ENCODE measurements at regions not wholly inside any gene's neighbourhood (a gene's known extent, or its start where the extent isn't known, plus 50 kb on each side); places are given as distances from the start of the nearest gene placed in this dataset.
A peak's percentile ranks its signal among the peaks of the same experiment; 100 is the strongest.

- TF ChIP-seq NFIC (IDR thresholded peaks at IDR 0.05) = no peak
Measured at GRCh38 chr13:62489731-62490130, 1074.1 kb upstream of the PCDH20 start.

DNA sequence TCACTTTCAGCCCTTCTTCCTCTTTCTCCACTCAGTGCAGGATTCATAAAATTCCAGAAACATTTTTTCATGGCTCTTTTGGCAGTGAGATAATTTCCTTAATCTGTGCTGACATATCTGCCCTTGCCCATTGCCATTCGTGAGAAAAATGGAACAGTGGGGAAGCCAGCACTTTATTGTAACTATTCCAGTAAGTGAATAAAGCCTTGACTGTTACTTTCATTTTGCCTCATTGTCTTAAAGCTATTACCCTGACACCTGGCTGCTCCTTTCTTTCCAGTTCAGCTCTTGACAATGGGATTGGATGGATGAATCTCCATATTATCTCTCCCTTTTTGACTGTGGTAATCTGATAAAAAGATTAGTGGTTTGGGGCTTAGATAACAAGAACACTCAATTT lies 1068.1 kb upstream of the PCDH20 start:
- TF ChIP-seq YY1 (IDR thresholded peaks at IDR 0.05; ENCODE audit: low read depth) (no peak), TCF12 (IDR thresholded peaks at IDR 0.05; ENCODE audit: low read depth) (no peak), EP300 (IDR thresholded peaks at IDR 0.05; ENCODE audit: borderline replicate concordance) (no peak), RAD21 (IDR thresholded peaks at IDR 0.05; ENCODE audit: low read depth) (no peak), CEBPB (IDR thresholded peaks at IDR 0.05) (no peak), TEAD4 (IDR thresholded peaks at IDR 0.05) (no peak), TAF1 (IDR thresholded peaks at IDR 0.05; ENCODE audit: low read depth) (no peak), ZBTB7A (IDR thresholded peaks at IDR 0.05; ENCODE audit: low read depth) (no peak), EGR1 (IDR thresholded peaks at IDR 0.05) (no peak), FOXM1 (IDR thresholded peaks at IDR 0.05; ENCODE audit: borderline replicate concordance, low read depth) (no peak), CREB1 (IDR thresholded peaks at IDR 0.05; ENCODE audit: low read depth) (no peak), NFIC (IDR thresholded peaks at IDR 0.05) (no peak)
- TF ChIP-seq, protein P1, sequence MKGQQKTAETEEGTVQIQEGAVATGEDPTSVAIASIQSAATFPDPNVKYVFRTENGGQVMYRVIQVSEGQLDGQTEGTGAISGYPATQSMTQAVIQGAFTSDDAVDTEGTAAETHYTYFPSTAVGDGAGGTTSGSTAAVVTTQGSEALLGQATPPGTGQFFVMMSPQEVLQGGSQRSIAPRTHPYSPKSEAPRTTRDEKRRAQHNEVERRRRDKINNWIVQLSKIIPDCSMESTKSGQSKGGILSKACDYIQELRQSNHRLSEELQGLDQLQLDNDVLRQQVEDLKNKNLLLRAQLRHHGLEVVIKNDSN (IDR thresholded peaks at IDR 0.05) = no peak
- TF ChIP-seq, protein P2, sequence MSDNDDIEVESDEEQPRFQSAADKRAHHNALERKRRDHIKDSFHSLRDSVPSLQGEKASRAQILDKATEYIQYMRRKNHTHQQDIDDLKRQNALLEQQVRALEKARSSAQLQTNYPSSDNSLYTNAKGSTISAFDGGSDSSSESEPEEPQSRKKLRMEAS (IDR thresholded peaks at IDR 0.05) = no peak
- TF ChIP-seq, protein P3, sequence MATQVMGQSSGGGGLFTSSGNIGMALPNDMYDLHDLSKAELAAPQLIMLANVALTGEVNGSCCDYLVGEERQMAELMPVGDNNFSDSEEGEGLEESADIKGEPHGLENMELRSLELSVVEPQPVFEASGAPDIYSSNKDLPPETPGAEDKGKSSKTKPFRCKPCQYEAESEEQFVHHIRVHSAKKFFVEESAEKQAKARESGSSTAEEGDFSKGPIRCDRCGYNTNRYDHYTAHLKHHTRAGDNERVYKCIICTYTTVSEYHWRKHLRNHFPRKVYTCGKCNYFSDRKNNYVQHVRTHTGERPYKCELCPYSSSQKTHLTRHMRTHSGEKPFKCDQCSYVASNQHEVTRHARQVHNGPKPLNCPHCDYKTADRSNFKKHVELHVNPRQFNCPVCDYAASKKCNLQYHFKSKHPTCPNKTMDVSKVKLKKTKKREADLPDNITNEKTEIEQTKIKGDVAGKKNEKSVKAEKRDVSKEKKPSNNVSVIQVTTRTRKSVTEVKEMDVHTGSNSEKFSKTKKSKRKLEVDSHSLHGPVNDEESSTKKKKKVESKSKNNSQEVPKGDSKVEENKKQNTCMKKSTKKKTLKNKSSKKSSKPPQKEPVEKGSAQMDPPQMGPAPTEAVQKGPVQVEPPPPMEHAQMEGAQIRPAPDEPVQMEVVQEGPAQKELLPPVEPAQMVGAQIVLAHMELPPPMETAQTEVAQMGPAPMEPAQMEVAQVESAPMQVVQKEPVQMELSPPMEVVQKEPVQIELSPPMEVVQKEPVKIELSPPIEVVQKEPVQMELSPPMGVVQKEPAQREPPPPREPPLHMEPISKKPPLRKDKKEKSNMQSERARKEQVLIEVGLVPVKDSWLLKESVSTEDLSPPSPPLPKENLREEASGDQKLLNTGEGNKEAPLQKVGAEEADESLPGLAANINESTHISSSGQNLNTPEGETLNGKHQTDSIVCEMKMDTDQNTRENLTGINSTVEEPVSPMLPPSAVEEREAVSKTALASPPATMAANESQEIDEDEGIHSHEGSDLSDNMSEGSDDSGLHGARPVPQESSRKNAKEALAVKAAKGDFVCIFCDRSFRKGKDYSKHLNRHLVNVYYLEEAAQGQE (IDR thresholded peaks at IDR 0.05; ENCODE audit: low read depth) = no peak

DNA sequence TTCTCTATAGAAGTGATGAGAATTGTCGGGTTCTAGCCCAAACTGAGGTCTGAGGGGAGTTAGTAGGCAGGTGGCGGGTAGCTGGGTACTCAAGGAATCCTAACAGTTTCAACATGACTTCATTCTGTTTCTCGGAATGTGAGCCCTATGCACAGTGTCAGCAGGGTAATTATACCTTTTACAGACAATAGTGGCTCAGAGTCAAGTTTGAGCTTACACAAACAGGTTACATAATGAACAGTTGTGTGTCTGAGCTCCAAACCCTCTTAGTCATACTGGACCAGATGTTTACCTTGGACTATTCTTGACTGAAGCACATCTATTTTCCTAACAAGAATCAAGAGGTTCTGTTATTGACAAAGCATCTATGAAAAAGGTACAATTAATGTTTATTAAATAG lies 1066.7 kb upstream of the PCDH20 start:
- peak; percentile 73 for TF ChIP-seq NFIC (IDR thresholded peaks at IDR 0.05)
- peak; percentile 25; the same call in 1 of the 2 replicates for TF ChIP-seq EP300 (IDR thresholded peaks at IDR 0.05; ENCODE audit: borderline replicate concordance)
- TF ChIP-seq, protein P3 (IDR thresholded peaks at IDR 0.05; ENCODE audit: low read depth) = no peak
- TF ChIP-seq TEAD4 (IDR thresholded peaks at IDR 0.05) = peak; percentile 67

GRCh38 chr13:62473944-62474237 lies 1058.2 kb upstream of the PCDH20 start:
- TF ChIP-seq YY1 (IDR thresholded peaks at IDR 0.05; ENCODE audit: low read depth) (no peak), CEBPB (IDR thresholded peaks at IDR 0.05) (no peak), NFIC (IDR thresholded peaks at IDR 0.05) (no peak), RAD21 (IDR thresholded peaks at IDR 0.05; ENCODE audit: low read depth) (no peak), CREB1 (IDR thresholded peaks at IDR 0.05; ENCODE audit: low read depth) (no peak), TEAD4 (IDR thresholded peaks at IDR 0.05) (no peak), ZBTB7A (IDR thresholded peaks at IDR 0.05; ENCODE audit: low read depth) (no peak)
- TF ChIP-seq, protein P2 (IDR thresholded peaks at IDR 0.05) = no peak
- TF ChIP-seq, protein P1 (IDR thresholded peaks at IDR 0.05) = no peak

DNA sequence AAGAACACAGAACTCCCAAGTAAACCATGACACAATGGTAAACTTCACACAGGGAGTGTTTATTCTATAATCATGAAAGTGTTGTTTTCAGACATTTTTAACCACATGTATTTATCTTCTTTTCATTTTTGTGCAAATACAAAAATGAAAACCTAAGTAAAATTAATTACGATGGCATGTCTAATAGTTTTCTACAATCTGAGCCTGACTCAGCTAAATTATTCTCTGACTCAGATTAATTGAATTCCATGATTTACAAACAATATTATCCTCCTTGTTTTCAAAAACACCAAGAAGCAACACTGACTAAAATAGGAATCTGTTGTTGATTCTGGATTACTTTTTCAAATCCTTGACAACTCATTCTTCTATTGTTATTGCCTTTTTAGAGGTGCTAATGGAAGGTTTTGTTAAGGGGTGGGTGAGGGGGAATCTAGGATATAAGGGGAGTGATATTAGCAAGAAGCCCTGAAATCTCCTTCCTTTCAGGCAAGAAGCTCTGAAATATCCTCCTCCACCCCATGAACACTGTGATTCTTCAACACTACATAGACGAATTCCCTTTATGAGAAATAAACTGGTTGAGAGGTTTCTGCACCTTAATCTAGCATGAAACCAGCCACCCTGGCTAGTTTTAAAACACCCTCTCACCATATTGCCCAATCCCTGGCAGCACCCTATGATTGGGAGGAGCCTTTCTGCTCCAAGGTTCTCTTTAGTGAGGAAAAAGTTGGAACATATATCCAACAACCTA lies 1057.7 kb upstream of the PCDH20 start:
- TF ChIP-seq TCF12 (IDR thresholded peaks at IDR 0.05; ENCODE audit: low read depth) = no peak
- TF ChIP-seq NFIC (IDR thresholded peaks at IDR 0.05) = no peak
- no peak for TF ChIP-seq YY1 (IDR thresholded peaks at IDR 0.05; ENCODE audit: low read depth)
- no peak for TF ChIP-seq CEBPB (IDR thresholded peaks at IDR 0.05)
- no peak for TF ChIP-seq TAF1 (IDR thresholded peaks at IDR 0.05; ENCODE audit: low read depth)

DNA sequence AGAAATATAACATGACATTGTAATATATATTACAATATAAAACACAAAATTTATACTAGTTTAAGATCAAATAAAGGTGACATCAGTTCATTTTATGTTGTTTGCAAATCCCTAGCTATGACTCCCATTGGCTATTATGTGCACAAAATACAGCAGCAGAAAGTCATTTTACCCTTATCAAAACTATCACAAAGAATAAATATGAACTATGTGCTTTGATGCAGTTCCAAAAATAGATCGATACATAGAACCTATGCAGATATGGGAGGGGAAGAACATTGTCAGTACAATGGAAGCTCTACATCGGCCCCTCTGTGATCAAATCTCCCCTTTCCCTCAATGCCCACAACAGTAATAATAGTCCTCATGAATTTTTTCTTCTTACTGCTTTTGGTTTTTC lies 1038.1 kb upstream of the PCDH20 start:
- no peak for TF ChIP-seq YY1 (IDR thresholded peaks at IDR 0.05; ENCODE audit: low read depth)
- no peak for TF ChIP-seq CEBPB (IDR thresholded peaks at IDR 0.05)
- no peak for TF ChIP-seq TCF12 (IDR thresholded peaks at IDR 0.05; ENCODE audit: low read depth)
- TF ChIP-seq TEAD4 (IDR thresholded peaks at IDR 0.05) = no peak
- TF ChIP-seq, protein P2 (IDR thresholded peaks at IDR 0.05) = no peak
- no peak for TF ChIP-seq NFIC (IDR thresholded peaks at IDR 0.05)
- TF ChIP-seq, protein P1 (IDR thresholded peaks at IDR 0.05) = no peak
- TF ChIP-seq ZBTB7A (IDR thresholded peaks at IDR 0.05; ENCODE audit: low read depth) = no peak
- TF ChIP-seq, protein P3 (IDR thresholded peaks at IDR 0.05; ENCODE audit: low read depth) = no peak
- no peak for TF ChIP-seq FOXM1 (IDR thresholded peaks at IDR 0.05; ENCODE audit: borderline replicate concordance, low read depth)
